ENCODE measurements at regions not wholly inside any gene's neighbourhood (a gene's known extent, or its start where the extent isn't known, plus 50 kb on each side); places are given as distances from the start of the nearest gene placed in this dataset.
"Not testable (repeated sequence)": the region's sequence is repeated elsewhere in the genome, so short reads cannot be mapped to it uniquely, and the experiment has no call there.

GRCh38 chr7:35968140-35968940 lies 167.5 kb downstream of the SEPTIN7 start:
- no peak for DNase-seq (ENCODE audit: low read depth in 3 of 3, low spot score in 2 of 3)

- no peak for DNase-seq (ENCODE audit: low read depth in 3 of 3, low spot score in 2 of 3)
Observed at GRCh38 chr7:35969066-35969465, 168.2 kb downstream of the SEPTIN7 start.

- no peak for DNase-seq (ENCODE audit: low read depth in 3 of 3, low spot score in 2 of 3)
Observed at GRCh38 chr7:35970458-35970857, 169.6 kb downstream of the SEPTIN7 start.

- no peak for DNase-seq (ENCODE audit: low read depth in 3 of 3, low spot score in 2 of 3)
Observed at GRCh38 chr7:35971133-35971891, 170.5 kb downstream of the SEPTIN7 start.

GRCh38 chr7:35975851-35976454 lies 175.1 kb downstream of the SEPTIN7 start:
- DNase-seq (ENCODE audit: low read depth in 3 of 3, low spot score in 2 of 3): peak; percentile 60 to 74 (median 70)

- not testable (repeated sequence) for DNase-seq (ENCODE audit: low read depth in 3 of 3, low spot score in 2 of 3)
Observed at GRCh38 chr7:35978816-35979640, 174.0 kb upstream of the EEPD1 start.

- DNase-seq (ENCODE audit: low read depth in 3 of 3, low spot score in 2 of 3): no peak
Observed at GRCh38 chr7:35982600-35982999, 170.5 kb upstream of the EEPD1 start.

- no peak for DNase-seq (ENCODE audit: low read depth in 3 of 3, low spot score in 2 of 3)
Observed at GRCh38 chr7:35983626-35984025, 169.4 kb upstream of the EEPD1 start.

GRCh38 chr7:35985126-35985754 lies 167.8 kb upstream of the EEPD1 start:
- peak; percentile 39 to 48 (median 44) for DNase-seq (ENCODE audit: low read depth in 3 of 3, low spot score in 2 of 3)

- no peak for DNase-seq (ENCODE audit: low read depth in 3 of 3, low spot score in 2 of 3)
Observed at GRCh38 chr7:35987016-35987415, 166.0 kb upstream of the EEPD1 start.

- DNase-seq (ENCODE audit: low read depth in 3 of 3, low spot score in 2 of 3): no peak
Observed at GRCh38 chr7:35988105-35988504, 164.9 kb upstream of the EEPD1 start.

GRCh38 chr7:35988818-35989217 lies 164.2 kb upstream of the EEPD1 start:
- DNase-seq (ENCODE audit: low read depth in 3 of 3, low spot score in 2 of 3): no peak

GRCh38 chr7:35991511-35992232 lies 161.4 kb upstream of the EEPD1 start:
- DNase-seq (ENCODE audit: low read depth in 3 of 3, low spot score in 2 of 3): no peak

- no peak for DNase-seq (ENCODE audit: low read depth in 3 of 3, low spot score in 2 of 3)
Observed at GRCh38 chr7:35992436-35992835, 160.6 kb upstream of the EEPD1 start.

GRCh38 chr7:35993113-35993512 lies 159.9 kb upstream of the EEPD1 start:
- DNase-seq (ENCODE audit: low read depth in 3 of 3, low spot score in 2 of 3): no peak

GRCh38 chr7:35993676-35994606 lies 159.1 kb upstream of the EEPD1 start:
- DNase-seq (ENCODE audit: low read depth in 3 of 3, low spot score in 2 of 3): no peak

- no peak for DNase-seq (ENCODE audit: low read depth in 3 of 3, low spot score in 2 of 3)
Observed at GRCh38 chr7:35995334-35995733, 157.7 kb upstream of the EEPD1 start.

GRCh38 chr7:35998481-35998880 lies 154.6 kb upstream of the EEPD1 start:
- no peak for DNase-seq (ENCODE audit: low read depth in 3 of 3, low spot score in 2 of 3)

GRCh38 chr7:36001546-36001945 lies 151.5 kb upstream of the EEPD1 start:
- no peak for DNase-seq (ENCODE audit: low read depth in 3 of 3, low spot score in 2 of 3)
